ENCODE measurements at regions not wholly inside any gene's neighbourhood (a gene's known extent, or its start where the extent isn't known, plus 50 kb on each side); places are given as distances from the start of the nearest gene placed in this dataset.

- no peak for DNase-seq
- H3K4me3 ChIP-seq (ENCODE audit: insufficient read depth, low read depth, low read length, poor library complexity, severe bottlenecking): no peak overlapping the region
- no peaks in the 10 kb centered on the region for H3K36me3 ChIP-seq (ENCODE audit: control insufficient read depth, insufficient read depth, low read length)
- H3K27ac ChIP-seq (ENCODE audit: insufficient read depth, low read length, poor library complexity, severe bottlenecking): no peak overlapping the region
- no peaks in the 10 kb centered on the region for H3K27me3 ChIP-seq (replicated peaks; ENCODE audit: control insufficient read depth, insufficient read depth, low read length, poor library complexity, severe bottlenecking)
- H3K4me1 ChIP-seq (ENCODE audit: control insufficient read depth, insufficient read depth, low read length, poor library complexity, severe bottlenecking): no peaks in the 10 kb centered on the region
- no peaks in the 10 kb centered on the region for H3K9me3 ChIP-seq (ENCODE audit: control insufficient read depth, low read length)
Measured at GRCh38 chr20:51195990-51196389, 173.1 kb upstream of the KCNG1 start.

DNA sequence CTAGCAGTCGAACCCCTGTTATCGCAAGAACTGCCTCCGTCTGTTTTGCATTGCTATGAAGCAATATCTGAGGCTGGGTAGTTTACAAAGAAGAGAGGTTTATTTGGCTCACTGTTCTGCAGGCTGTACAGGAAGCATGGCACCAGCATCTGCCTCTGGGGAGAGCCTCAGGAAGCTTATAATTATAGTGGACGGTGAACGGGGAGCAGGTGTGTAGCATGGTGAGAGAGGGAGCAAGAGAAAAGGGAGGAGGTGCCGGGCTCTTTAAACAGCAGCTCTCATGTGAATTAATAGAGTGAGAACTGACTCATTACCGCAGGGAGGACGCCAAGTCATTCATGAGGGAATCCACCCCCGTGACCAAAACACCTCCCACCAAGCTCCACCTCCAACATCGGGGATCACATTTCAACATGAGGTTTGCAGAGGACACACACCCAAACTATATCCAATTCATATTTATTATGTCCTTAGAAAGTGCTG, 172.6 kb upstream of the KCNG1 start:
- no peak overlapping the region for H3K4me3 ChIP-seq (ENCODE audit: insufficient read depth, low read depth, low read length, poor library complexity, severe bottlenecking)
- H3K36me3 ChIP-seq (ENCODE audit: control insufficient read depth, insufficient read depth, low read length): no peaks in the 10 kb centered on the region
- H3K27me3 ChIP-seq (replicated peaks; ENCODE audit: control insufficient read depth, insufficient read depth, low read length, poor library complexity, severe bottlenecking): no peaks in the 10 kb centered on the region
- H3K27ac ChIP-seq (ENCODE audit: insufficient read depth, low read length, poor library complexity, severe bottlenecking): no peak overlapping the region
- no peak for DNase-seq
- H3K9me3 ChIP-seq (ENCODE audit: control insufficient read depth, low read length): no peaks in the 10 kb centered on the region
- H3K4me1 ChIP-seq (ENCODE audit: control insufficient read depth, insufficient read depth, low read length, poor library complexity, severe bottlenecking): no peaks in the 10 kb centered on the region

DNA sequence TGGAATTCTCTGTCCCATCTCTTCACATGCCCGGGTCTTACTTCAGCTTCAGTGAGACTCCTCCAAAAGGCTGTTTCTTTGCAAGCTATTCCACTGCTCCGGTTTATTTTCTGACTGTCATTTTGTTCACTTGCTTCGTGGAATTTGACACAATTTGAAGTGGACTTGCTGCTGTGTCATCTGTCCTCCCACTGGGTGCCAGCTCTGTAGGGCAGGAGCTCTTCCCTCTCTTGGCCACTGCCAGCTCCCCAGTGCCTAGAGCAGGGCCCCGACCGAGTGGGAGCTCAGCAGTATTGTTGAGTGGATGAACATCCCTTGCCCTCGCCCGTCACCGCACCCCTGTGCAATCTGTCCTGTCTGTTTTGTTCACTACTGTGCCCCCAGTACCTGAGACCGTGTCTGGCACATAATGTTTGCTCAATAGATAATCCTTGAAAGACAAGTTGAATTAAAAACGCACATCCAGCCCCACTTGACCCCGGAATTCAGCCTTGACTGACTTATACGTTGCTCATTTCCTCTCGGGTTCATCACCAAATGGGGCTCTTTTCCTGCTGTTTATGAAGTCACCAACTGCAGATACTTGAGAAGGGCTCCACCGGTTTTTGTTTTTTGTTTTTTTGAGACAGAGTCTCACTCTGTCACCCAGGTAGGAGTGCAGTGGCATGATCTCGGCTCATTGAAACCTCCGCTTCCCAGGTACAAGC, 170.3 kb upstream of the KCNG1 start:
- Histone ChIP-seq H3K4me3 (ENCODE audit: insufficient read depth, low read depth, low read length, poor library complexity, severe bottlenecking) (no peak overlapping the region), H3K27ac (ENCODE audit: insufficient read depth, low read length, poor library complexity, severe bottlenecking) (no peak overlapping the region), H3K9me3 (ENCODE audit: control insufficient read depth, low read length) (no peaks in the 10 kb centered on the region), H3K4me1 (ENCODE audit: control insufficient read depth, insufficient read depth, low read length, poor library complexity, severe bottlenecking) (no peaks in the 10 kb centered on the region), H3K36me3 (ENCODE audit: control insufficient read depth, insufficient read depth, low read length) (no peaks in the 10 kb centered on the region), H3K27me3 (replicated peaks; ENCODE audit: control insufficient read depth, insufficient read depth, low read length, poor library complexity, severe bottlenecking) (peaks cover 5% of the 10 kb centered on the region)
- DNase-seq: no peak

DNA sequence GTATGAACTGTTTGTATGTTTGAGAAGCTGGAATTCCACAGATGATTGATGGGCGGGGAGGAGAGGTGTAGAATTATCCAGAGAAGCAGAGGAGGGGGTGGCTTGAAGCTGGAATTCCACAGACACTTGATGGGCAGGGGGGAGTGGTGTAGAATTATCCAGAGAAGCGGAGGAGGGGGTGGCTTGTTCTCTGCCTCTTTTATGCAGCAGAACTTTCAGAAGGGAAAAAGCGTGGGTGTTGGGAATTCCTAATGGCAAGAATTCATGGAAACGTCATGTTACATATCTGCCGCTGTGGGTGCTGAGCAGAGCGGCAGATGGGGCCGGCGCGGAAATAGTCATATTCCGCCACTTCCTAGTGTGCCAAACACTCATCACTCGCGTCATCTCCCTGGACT, 167.9 kb upstream of the KCNG1 start:
- Histone ChIP-seq H3K27ac (ENCODE audit: insufficient read depth, low read length, poor library complexity, severe bottlenecking) (no peak overlapping the region), H3K36me3 (ENCODE audit: control insufficient read depth, insufficient read depth, low read length) (no peaks in the 10 kb centered on the region), H3K9me3 (ENCODE audit: control insufficient read depth, low read length) (no peaks in the 10 kb centered on the region), H3K27me3 (replicated peaks; ENCODE audit: control insufficient read depth, insufficient read depth, low read length, poor library complexity, severe bottlenecking) (peaks cover 5% of the 10 kb centered on the region), H3K4me1 (ENCODE audit: control insufficient read depth, insufficient read depth, low read length, poor library complexity, severe bottlenecking) (no peaks in the 10 kb centered on the region), H3K4me3 (ENCODE audit: insufficient read depth, low read depth, low read length, poor library complexity, severe bottlenecking) (no peak overlapping the region)
- no peak for DNase-seq

DNA sequence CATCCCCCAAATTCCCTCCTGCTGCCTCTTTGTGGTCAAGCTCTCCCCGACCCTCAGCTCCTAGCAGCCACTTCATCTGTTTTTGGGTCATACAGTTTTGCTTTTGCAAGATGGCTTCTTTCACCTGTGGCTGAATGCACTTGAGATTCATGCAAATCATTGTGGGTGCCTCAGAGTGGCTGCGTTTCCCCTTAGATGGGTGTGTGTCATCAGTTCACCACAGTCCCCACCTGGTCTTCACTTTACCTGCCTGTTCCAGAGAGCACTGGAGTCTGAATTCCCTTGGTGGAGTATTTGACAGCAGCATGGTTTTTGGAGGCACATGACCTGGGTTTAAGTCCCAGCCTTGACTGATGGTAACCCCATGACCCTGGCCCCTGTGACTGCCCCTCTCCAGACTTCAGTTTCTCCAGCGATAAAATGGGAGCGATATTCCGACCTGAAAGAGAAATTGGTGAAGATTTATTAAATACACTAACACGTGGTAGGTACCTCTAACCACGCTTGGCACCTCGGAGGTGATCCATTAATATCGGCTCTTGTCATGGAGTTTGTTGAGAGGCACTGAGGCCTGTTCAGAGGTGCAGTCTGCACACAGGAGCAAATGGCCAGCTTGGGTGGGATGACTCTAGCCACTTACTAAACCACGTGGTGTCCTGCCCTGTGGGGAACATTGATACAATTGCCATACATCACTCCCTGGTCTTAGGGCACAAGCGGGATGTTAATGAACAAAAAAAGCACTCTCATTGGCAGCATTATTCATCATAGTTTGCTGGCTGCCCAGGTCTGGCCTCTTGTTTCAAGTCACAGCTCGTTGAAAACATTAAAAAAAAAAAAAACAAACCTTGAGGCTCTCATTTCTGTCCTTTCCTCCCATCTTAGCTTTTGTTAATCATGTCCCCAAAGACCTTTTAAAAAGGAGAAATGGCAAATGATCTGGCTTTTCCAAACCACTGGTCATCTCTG, 167.2 kb upstream of the KCNG1 start:
- Histone ChIP-seq H3K4me3 (ENCODE audit: insufficient read depth, low read depth, low read length, poor library complexity, severe bottlenecking) (no peak overlapping the region), H3K27ac (ENCODE audit: insufficient read depth, low read length, poor library complexity, severe bottlenecking) (no peak overlapping the region), H3K9me3 (ENCODE audit: control insufficient read depth, low read length) (no peaks in the 10 kb centered on the region), H3K27me3 (replicated peaks; ENCODE audit: control insufficient read depth, insufficient read depth, low read length, poor library complexity, severe bottlenecking) (peaks cover 5% of the 10 kb centered on the region), H3K36me3 (ENCODE audit: control insufficient read depth, insufficient read depth, low read length) (no peaks in the 10 kb centered on the region), H3K4me1 (ENCODE audit: control insufficient read depth, insufficient read depth, low read length, poor library complexity, severe bottlenecking) (no peaks in the 10 kb centered on the region)
- no peak for DNase-seq

- no peaks in the 10 kb centered on the region for H3K4me1 ChIP-seq (ENCODE audit: control insufficient read depth, insufficient read depth, low read length, poor library complexity, severe bottlenecking)
- H3K27ac ChIP-seq (ENCODE audit: insufficient read depth, low read length, poor library complexity, severe bottlenecking): no peak overlapping the region
- H3K9me3 ChIP-seq (ENCODE audit: control insufficient read depth, low read length): no peaks in the 10 kb centered on the region
- no peaks in the 10 kb centered on the region for H3K36me3 ChIP-seq (ENCODE audit: control insufficient read depth, insufficient read depth, low read length)
- H3K4me3 ChIP-seq (ENCODE audit: insufficient read depth, low read depth, low read length, poor library complexity, severe bottlenecking): no peak overlapping the region
- H3K27me3 ChIP-seq (replicated peaks; ENCODE audit: control insufficient read depth, insufficient read depth, low read length, poor library complexity, severe bottlenecking): peaks cover 5% of the 10 kb centered on the region
- no peak for DNase-seq
Measured at GRCh38 chr20:51188941-51189340, 166.0 kb upstream of the KCNG1 start.

- Histone ChIP-seq H3K9me3 (ENCODE audit: control insufficient read depth, low read length) (no peaks in the 10 kb centered on the region), H3K27me3 (replicated peaks; ENCODE audit: control insufficient read depth, insufficient read depth, low read length, poor library complexity, severe bottlenecking) (peaks cover 5% of the 10 kb centered on the region), H3K27ac (ENCODE audit: insufficient read depth, low read length, poor library complexity, severe bottlenecking) (no peak overlapping the region), H3K4me1 (ENCODE audit: control insufficient read depth, insufficient read depth, low read length, poor library complexity, severe bottlenecking) (no peaks in the 10 kb centered on the region), H3K36me3 (ENCODE audit: control insufficient read depth, insufficient read depth, low read length) (no peaks in the 10 kb centered on the region), H3K4me3 (ENCODE audit: insufficient read depth, low read depth, low read length, poor library complexity, severe bottlenecking) (no peak overlapping the region)
- DNase-seq: no peak
Measured at GRCh38 chr20:51187261-51187660, 164.4 kb upstream of the KCNG1 start.

GRCh38 chr20:51185861-51186260, 163.0 kb upstream of the KCNG1 start:
- Histone ChIP-seq H3K27me3 (replicated peaks; ENCODE audit: control insufficient read depth, insufficient read depth, low read length, poor library complexity, severe bottlenecking) (peaks cover 5% of the 10 kb centered on the region), H3K9me3 (ENCODE audit: control insufficient read depth, low read length) (no peaks in the 10 kb centered on the region), H3K36me3 (ENCODE audit: control insufficient read depth, insufficient read depth, low read length) (no peaks in the 10 kb centered on the region), H3K27ac (ENCODE audit: insufficient read depth, low read length, poor library complexity, severe bottlenecking) (no peak overlapping the region), H3K4me3 (ENCODE audit: insufficient read depth, low read depth, low read length, poor library complexity, severe bottlenecking) (no peak overlapping the region), H3K4me1 (ENCODE audit: control insufficient read depth, insufficient read depth, low read length, poor library complexity, severe bottlenecking) (no peaks in the 10 kb centered on the region)
- no peak for DNase-seq

DNA sequence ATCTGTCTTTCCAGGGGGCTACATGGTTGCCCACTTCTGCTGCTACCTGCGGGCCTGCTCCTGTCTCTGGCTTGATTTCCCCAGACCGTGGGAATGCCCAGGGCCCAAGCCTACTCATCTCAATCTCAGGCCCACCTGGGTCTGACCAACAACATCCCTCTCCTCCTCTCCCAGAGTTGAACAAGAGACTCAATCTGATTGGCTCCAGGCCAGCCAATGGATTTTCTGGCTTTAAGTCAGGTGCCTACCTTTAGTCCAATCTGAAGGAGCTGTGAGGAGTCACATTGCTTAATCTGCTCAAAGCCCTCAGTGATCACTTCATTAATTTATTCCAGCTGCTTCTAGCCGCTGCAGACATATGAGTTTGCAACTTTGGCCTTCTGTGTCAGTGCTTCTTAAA, 162.4 kb upstream of the KCNG1 start:
- no peaks in the 10 kb centered on the region for H3K36me3 ChIP-seq (ENCODE audit: control insufficient read depth, insufficient read depth, low read length)
- no peaks in the 10 kb centered on the region for H3K4me1 ChIP-seq (ENCODE audit: control insufficient read depth, insufficient read depth, low read length, poor library complexity, severe bottlenecking)
- DNase-seq: no peak
- H3K27ac ChIP-seq (ENCODE audit: insufficient read depth, low read length, poor library complexity, severe bottlenecking): no peak overlapping the region
- H3K9me3 ChIP-seq (ENCODE audit: control insufficient read depth, low read length): no peaks in the 10 kb centered on the region
- no peak overlapping the region for H3K4me3 ChIP-seq (ENCODE audit: insufficient read depth, low read depth, low read length, poor library complexity, severe bottlenecking)
- H3K27me3 ChIP-seq (replicated peaks; ENCODE audit: control insufficient read depth, insufficient read depth, low read length, poor library complexity, severe bottlenecking): peaks cover 5% of the 10 kb centered on the region

- no peaks in the 10 kb centered on the region for H3K4me1 ChIP-seq (ENCODE audit: control insufficient read depth, insufficient read depth, low read length, poor library complexity, severe bottlenecking)
- H3K36me3 ChIP-seq (ENCODE audit: control insufficient read depth, insufficient read depth, low read length): no peaks in the 10 kb centered on the region
- H3K4me3 ChIP-seq (ENCODE audit: insufficient read depth, low read depth, low read length, poor library complexity, severe bottlenecking): no peak overlapping the region
- DNase-seq: no peak
- peaks cover 5% of the 10 kb centered on the region for H3K27me3 ChIP-seq (replicated peaks; ENCODE audit: control insufficient read depth, insufficient read depth, low read length, poor library complexity, severe bottlenecking)
- H3K27ac ChIP-seq (ENCODE audit: insufficient read depth, low read length, poor library complexity, severe bottlenecking): no peak overlapping the region
- no peaks in the 10 kb centered on the region for H3K9me3 ChIP-seq (ENCODE audit: control insufficient read depth, low read length)
Measured at GRCh38 chr20:51184289-51184688, 161.4 kb upstream of the KCNG1 start.
